GM21619 (cell line): ENCODE measurements at regions not wholly inside any gene's neighbourhood (a gene's known extent, or its start where the extent isn't known, plus 50 kb on each side); places are given as distances from the start of the nearest gene placed in this dataset.
"Not testable (repeated sequence)": the region's sequence is repeated elsewhere in the genome, so short reads cannot be mapped to it uniquely, and the experiment has no call there.

ENCODE experiments used
- ATAC-seq: cut with Tn5 transposase; IDR thresholded peaks from one replicate; pipeline ENCODE4 v1.9.1; 2021; ENCODE audit not compliant: unreplicated experiment

DNA sequence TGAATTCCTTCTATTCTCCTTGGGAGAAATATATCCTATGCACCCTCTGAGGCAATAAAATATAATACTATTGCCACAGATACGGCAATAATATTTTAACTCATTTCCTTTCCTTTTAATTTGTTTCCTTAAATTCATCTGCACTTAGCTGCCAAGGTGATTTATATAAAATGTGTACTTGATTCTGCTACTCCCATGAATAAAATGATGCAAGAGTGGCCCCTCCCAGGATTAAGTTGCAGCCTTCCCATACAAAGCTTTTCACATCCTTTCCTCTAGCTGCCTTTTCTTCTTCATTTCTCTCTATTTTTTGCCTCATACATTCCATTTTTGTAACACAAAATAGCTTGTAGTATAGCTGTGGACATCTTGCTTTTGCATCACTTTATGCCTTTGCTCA is 464.1 kb upstream of the ZEB2 start:
- ATAC-seq, result no peak

DNA sequence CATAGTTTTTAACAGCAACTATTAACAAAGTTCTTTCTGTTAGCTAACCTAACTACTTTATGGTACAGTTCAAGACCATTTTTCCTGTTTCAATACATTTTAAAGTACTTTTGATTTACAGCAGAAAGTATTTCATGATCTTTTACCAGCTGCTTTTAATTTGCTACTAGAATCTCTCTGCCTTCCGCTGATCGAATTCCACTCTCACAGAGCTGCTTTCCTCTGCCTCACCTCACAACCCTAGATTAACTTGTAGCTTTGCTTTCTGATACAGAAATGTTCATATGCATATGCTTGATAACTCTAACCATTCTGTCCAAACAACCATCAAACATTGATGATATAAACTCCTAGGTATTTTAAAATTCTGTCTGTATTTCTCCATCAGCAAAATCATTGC is 463.2 kb upstream of the ZEB2 start:
- no peak for ATAC-seq

DNA sequence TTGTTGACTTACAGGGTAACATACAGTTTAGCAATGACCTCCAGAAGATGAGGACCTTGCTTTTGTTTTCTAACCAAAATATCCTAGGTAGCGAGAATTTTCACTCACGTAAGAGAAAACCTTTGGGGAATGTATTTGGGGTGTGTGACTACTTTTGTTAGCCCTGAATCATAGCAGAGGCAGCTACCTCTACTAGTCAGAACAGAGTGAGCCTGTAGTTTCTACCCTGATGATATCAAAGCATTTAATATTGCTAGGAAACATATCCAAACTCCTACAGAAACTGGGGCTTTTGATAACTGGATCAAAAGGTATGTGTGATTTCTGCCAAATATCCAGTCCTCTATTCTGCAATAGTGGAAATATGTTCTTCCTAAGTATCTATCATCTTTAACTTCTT is 462.6 kb upstream of the ZEB2 start:
- ATAC-seq, result no peak

DNA sequence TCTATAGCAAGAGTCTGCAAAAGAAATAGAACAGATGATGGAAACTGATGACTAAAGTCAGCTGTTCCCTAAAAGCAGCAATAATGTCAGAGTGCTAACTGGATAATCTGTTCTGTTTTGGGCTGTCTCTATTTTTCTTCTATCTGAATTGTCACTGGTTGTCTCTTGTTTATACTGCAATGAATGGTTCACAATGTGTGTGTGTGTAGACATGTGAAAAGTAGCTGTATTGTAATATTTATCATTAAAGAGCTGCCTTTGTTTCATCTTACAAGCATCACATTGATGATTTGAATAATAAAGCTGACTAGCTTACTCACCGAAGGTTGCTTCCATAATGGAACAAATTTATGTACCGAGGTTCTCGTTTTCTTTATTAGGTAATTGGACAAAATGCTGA is 456.0 kb upstream of the ZEB2 start:
- no peak for ATAC-seq

DNA sequence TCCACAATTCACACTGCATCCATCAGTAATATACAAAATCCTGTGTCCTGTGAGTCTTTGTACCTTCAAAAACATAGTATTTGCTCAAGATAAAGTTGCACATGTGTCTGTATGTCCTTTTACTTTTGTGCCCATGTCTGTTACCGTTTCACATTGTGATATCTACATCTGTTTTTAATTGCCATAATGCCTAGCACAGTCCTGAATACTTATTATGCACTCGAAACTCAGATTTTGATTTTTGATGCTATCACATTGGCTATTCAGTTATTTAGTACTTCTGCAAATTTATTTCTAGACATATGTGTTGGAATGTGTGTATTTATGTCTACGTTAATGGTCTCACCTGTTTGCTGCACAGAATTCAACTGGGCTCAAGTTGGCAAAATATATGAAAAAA is 452.8 kb upstream of the ZEB2 start:
- ATAC-seq, result no peak

DNA sequence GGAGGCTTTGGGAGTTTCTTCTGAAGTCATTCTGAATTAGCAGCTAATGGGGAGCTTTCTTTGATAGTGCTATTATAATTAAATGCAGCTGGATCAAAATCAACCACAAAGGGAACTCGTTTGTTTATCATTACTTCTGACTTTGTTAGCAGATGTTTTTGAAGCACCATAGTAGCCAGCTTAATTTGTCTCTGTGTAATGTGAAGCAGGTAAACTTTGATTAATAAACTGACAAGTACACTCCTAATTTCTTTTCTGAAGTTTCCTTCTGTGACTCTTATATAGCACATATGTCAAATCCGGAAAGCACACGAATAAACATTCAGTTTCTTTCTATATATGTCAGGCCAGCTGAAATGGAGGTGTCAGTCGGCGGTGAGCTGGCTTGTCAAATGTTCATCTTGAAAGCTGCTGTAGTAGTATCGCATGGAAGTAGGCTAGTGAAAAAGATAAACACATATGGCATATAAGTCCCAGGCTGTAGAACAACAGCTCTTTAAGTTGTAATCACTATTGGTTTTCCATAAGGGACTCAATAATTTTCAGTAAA is 451.9 kb upstream of the ZEB2 start:
- no peak for ATAC-seq

DNA sequence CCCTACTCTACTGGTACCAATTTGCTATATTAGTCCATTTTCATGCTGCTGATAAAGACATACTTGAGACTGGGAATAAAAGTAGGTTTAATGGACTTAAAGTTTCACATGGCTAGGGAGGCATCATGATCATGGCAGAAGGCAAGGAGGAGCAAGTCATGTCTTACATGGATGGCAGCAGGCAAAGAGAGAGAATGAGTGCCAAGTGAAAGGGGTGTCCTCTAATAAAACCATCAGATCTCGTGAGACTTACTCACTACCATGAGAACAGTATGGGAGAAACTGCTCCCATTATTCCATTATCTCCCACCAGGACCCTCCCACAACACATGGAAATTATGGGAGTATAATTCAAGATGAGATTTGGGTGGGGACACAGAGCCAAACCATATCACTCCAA is 450.5 kb upstream of the ZEB2 start:
- ATAC-seq, result not testable (repeated sequence)

DNA sequence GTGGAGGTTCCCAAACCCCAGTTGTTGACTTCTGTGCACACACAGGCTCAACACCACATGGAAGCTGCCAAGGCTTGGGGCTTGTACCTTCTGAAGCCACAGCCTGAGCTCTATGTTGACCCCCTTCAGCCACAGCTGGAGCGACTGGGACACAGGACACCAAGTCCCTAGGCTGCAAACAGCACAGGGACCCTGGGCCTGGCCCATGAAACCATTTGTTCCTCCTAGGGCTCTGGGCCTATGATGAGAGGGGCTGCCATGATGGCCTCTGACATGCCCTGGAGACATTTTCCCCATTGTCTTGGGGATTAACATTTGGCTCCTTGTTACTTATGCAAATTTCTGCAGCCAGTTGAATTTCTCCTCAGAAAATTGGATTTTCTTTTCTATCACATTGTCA is 449.6 kb upstream of the ZEB2 start:
- ATAC-seq, result not testable (repeated sequence)

DNA sequence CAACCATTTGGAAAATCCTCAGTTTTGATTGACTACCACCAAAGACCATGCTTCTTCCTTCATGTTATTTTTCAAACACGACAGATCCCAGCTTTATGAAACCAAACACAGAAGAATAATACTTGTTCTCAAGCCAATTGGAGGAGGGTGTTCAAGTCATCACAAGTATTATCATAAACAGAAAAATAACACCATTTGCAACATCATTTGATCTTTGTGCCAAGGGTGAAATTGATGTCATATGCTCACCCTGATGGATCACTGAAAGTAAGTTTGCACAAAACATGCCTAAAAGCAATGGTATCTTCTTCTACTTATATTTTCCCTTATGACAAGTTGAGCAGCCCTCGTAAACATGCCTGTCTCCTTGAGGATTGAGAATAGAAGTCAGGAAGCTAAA is 448.0 kb upstream of the ZEB2 start:
- ATAC-seq, result no peak

DNA sequence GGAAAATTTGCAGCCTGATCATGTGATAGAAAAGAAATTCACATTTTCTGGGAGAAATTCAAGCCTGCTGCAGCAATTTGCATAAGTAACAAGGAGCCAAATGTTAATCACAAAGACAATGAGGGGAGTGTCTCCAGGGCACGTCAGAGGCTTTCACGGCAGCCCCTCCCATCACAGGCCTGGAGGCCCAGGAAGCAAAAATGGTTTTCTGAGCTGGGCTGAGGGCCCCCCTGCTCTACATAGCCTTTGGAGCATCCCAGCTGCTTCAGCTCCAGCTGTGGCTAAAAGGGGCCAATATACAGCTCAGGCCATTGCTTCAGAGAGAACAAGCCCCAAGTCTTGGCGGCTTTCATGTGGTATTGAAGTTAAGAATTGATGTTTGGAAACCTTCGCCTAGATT is 445.3 kb upstream of the ZEB2 start:
- no peak for ATAC-seq

DNA sequence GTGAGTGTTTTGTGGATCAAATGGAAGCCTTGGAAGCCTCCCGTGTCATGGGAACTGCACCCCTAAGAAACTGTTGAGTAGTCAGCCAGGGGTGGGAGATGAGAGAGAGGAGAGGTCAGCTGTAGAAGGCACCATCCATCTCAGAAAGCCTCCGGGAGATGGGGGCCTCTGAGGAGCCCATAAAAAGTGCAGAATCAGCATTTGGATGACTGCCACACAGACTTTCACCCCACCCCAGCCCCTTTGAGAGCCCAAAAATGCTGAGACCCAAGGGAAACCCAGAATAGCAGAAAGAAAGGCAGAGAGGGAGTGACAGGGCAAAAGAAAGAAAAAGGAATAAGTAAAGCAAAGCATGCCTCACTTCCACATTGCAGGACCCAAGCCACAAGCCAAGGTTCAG is 443.1 kb upstream of the ZEB2 start:
- ATAC-seq, result no peak

DNA sequence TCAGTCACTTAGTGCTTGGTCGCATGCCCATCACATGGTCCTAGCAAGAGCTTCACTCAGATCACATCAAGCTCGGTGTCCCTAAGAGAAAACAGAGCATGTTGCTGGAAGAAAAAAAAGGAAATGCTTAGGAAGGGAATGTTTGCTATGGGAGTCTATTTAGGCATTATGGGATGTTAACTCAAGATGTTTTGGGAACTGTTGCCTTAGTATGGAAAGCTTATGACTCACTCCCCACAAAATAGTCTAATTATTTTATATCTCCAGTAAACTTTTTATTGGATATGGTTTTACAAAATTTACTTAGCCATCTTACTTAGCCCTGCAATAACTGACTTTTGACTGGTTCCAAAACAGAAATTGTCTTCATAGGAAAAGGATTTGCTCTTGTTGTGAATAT is 439.5 kb upstream of the ZEB2 start:
- ATAC-seq, result no peak

DNA sequence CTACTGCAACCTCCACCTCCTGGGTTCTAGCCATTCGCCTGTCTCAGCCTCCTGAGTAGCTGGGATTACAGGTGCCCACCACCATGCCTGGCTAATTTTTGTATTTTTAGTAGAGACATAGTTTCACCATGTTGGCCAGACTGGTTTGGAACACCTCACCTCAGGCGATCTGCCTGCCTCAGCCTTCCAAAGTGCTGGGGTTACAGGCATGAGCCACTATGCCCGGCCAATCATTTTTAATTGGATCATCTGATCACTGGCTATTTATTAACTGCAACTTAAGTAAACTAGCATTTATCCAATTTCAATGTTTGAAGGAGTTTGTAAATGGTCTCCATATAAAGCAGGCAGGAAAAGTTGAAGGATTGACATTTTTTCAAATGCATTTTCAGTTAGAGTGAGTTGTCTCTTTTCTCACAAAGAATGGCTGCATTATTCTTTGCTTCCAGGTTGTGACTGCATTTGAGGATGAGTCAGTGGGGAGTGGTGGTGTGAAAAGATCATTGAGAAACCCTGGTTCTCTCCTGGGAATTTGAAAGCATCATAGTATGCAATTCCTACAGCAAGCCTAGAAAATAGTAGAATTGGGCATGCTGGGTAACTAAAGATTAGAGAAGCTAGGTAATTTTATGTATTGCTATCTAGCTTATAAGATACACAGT is 431.1 kb upstream of the ZEB2 start:
- ATAC-seq, result no peak

DNA sequence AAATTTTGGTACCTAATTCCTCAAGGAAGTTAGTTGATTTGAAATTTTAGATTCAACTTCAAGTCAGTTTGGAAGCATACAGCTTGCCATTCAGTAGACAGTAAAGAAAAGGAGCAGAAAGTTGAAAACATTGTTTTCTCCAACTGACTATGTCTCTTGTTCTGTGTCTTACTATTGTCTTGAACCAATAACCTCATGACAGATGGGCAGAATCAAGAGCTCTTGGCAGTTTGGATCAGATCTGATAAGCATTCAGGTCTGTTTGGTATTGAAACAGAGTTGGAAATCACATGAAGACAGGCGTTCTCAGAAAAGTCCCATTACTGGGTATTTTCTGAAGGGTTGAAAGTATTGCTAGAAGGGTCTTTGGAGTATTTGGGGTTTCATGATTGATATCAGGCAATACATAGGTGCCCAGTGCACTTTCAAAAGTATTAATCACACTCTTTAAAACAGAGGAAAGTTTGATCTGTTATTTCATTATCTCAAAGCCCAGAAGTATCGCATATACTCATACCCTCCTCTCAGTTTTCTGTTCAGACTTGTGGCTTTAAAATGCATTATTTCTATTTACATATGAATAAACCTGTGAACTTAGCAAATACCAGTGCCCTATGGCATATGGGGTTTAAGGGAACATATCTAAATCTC is 428.4 kb upstream of the ZEB2 start:
- no peak for ATAC-seq

DNA sequence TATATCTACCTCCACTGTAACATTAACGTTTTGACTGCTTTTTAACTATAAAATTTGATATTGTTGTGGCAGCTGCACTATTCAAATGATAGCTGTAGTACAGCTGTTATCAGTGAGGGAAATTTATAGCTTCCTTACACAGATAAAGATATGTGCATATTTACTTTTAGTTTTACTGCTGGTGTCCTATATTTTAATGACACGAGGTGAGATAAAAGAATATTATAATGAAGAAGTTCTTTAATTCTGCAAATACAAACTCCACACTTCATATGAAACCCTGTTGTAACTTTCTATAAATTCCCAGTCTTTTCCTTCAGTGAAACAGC is 427.8 kb upstream of the ZEB2 start:
- no peak for ATAC-seq

DNA sequence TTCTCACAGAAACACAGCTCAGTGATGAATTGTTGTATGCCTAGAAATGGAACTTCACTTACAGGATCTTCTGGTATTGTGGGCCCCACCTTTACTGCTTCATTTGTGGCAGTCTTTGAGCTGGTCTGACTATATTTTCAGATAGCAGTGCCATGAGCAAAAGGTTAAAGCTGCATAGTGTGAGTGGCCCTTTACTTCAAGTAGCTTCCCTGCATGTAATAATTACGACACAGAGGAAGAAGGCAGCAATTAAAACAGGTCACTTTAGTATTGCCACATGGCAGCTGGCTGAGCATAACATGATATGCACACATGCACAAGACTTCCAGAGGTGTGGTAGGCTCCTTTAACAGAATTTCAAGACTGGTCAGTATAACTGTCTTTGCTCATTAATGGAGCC is 426.3 kb upstream of the ZEB2 start:
- ATAC-seq, result no peak

DNA sequence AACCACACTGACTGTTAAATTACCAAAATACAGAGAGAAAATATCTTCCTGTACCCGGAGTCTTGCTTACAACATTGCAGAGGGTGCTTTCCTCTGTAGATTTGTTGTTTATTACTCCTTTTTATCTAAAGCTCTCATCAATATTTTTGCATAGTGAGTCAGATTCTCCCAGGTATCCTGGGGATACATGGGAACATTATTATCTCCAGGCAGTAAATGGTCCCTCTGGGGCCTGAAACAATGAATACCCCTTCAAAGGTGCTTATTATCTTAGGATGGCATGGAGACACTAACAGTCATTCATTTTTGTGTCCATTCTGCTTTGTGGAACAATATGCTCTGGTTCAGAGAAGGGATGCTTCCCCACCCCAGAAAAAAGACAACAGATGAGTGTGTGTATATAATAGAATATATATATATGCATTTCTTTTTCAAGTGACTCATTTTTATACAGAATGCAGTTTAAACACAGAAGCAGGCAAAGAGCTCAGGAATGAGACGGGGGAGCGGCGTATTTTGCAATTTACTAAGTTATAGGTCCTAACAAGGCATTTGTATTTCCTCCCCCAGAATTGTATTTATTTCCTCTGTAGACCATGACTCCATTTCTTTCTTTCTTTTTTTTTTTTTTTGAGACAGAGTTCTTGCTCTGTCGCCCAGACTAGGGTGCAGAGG is 424.8 kb upstream of the ZEB2 start:
- no peak for ATAC-seq

DNA sequence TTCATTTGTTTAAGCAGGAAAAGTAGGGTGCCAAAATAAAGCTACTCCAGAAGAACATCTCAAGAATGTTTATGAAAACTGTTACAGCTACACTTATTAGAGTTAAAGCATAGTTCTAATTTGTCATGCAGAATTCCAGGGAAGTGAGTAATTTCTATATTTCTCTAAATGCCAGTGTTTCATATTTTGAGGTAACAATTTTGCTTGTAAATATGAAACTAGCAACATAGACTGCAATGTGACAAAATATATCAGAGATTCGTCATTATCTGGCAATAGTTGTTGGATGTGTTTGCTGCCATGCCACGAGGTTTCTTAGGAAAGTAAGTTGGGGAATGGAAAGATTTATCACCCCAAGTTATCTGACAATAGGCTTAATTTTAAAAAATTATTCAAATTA is 424.1 kb upstream of the ZEB2 start:
- no peak for ATAC-seq

DNA sequence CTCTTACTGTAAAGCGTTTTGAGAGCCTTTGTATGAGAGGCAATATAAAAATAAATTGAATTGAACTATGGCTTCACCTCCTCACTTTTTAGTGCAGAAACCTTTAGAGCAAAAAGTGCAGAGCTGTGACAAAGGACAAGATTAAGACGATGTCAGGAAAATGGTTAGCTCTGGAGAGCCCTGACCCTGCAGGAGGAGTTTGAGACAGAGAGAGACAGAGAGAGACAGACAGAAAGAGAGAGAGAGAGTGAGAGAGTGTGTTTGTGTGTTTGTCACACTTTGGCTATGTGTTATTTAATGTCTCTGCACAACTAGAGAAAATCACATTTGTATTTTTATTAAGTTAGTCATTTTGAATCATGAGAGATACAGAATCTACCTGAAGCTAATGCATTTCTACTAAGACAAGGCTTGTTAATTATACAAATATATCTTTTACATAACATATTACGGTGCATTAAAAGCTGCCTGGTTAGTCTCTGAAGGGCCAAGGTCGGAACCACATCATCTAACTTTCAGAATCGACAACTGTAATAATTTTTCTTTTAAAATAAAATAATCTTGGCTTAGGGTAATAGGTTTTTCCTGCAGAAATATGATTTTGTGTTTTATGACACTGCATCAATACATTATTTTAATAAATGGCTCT is 423.5 kb upstream of the ZEB2 start:
- ATAC-seq, result no peak

DNA sequence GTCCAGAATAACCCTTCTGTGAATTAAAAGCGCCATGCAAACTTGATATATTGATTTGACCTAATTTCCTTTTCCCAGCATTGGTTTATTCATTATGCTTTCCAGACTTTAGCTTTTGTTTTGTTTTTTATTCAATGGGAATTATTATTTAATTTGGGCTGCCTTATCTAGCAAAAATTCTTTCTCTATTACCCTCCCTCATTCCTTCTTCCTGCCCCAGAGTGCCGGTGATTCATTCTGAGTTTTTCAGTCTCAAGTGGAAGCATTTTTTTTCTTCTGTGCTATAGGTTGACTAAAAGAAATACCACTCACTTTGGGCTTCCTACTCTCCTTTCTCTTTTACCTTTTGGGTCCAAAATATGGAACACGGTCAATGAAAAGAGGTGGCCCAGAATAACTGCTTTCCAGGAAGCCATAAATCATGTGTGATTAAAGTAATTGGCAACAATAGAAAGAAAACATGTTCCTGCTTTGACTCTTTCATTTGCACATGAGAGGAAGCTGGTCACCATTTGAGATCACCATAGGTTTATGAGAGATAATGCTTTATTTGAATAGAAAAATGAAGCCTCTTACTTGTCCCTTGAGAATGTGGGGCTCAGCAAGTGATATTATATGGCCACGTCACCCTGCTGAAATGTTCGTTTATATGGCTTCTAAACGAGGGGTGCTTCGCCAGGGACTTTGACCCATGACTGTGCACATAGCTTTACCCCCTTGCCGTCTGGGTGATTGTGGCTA is 422.8 kb upstream of the ZEB2 start:
- ATAC-seq, result no peak

DNA sequence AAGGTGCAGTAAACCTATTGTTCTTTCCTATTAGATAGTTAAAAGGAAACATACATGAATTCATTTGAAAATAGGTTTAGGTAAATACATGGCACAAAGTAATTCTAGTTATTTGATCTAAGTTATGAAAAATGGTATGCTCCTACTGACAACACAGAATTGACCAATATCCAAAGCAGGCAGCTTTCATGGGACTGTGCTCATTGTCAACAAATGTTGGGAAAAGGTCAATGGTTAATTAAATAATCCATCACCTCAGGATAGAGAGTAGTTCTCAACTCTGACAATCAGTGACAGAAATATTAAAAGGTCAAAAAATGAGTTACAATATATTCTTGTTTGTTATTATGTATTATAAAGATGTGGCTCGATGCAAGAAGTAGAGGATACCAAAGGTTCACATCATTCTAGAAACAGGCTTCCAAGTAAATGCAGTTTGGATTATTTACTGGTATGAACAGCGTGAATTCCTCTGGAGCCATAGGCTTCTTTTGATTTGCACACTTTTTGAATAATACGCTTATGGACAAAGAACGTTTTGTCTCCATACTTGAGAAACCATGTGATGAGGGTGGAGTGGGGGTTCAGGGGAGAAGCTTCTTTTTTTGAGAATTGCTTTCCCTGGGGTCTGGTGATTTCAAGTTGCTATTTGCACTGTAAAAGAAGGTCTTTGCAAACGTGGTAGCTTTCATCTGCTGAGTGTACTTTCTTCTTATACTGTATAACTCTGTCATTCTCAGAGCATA is 422.0 kb upstream of the ZEB2 start:
- no peak for ATAC-seq
